NCI-H1092 treated with DMSO at 0.1 percent for 48 hours (cell line): ENCODE measurements at regions not wholly inside any gene's neighbourhood (a gene's known extent, or its start where the extent isn't known, plus 50 kb on each side); places are given as distances from the start of the nearest gene placed in this dataset.

Experiments
- DNase-seq: peaks from one replicate; lab custom pipeline; 2025; lab: John Stamatoyannopoulos, UW

- DNase-seq, result no peak
Measured at GRCh38 chr4:3704669-3705068, 61.5 kb upstream of the ADRA2C start.

- no peak for DNase-seq
Measured at GRCh38 chr4:3703677-3704521, 62.3 kb upstream of the ADRA2C start.

- DNase-seq, result no peak
Measured at GRCh38 chr4:3703343-3703676, 62.9 kb upstream of the ADRA2C start.

- DNase-seq, result no peak
Measured at GRCh38 chr4:3702561-3703221, 63.5 kb upstream of the ADRA2C start.

- no peak for DNase-seq
Measured at GRCh38 chr4:3701736-3702560, 64.2 kb upstream of the ADRA2C start.

GRCh38 chr4:3701271-3701734, 64.9 kb upstream of the ADRA2C start:
- no peak for DNase-seq

- no peak for DNase-seq
Measured at GRCh38 chr4:3700736-3701135, 65.4 kb upstream of the ADRA2C start.

GRCh38 chr4:3700223-3700622, 66.0 kb upstream of the ADRA2C start:
- DNase-seq, result no peak

- no peak for DNase-seq
Measured at GRCh38 chr4:3699678-3700077, 66.5 kb upstream of the ADRA2C start.

GRCh38 chr4:3699261-3699660, 66.9 kb upstream of the ADRA2C start:
- no peak for DNase-seq

- DNase-seq, result no peak
Measured at GRCh38 chr4:3697033-3697432, 69.2 kb upstream of the ADRA2C start.

- no peak for DNase-seq
Measured at GRCh38 chr4:3690551-3691152, 75.5 kb upstream of the ADRA2C start.

- no peak for DNase-seq
Measured at GRCh38 chr4:3689576-3690550, 76.3 kb upstream of the ADRA2C start.

- DNase-seq, result no peak
Measured at GRCh38 chr4:3689006-3689405, 77.2 kb upstream of the ADRA2C start.

- no peak for DNase-seq
Measured at GRCh38 chr4:3688018-3688998, 77.9 kb upstream of the ADRA2C start.

GRCh38 chr4:3687538-3687937, 78.6 kb upstream of the ADRA2C start:
- no peak for DNase-seq

GRCh38 chr4:3686753-3687152, 79.4 kb upstream of the ADRA2C start:
- no peak for DNase-seq

- DNase-seq, result no peak
Measured at GRCh38 chr4:3685081-3685645, 81.0 kb upstream of the ADRA2C start.

GRCh38 chr4:3684546-3684945, 81.6 kb upstream of the ADRA2C start:
- DNase-seq, result no peak
